ENCODE measurements at regions not wholly inside any gene's neighbourhood (a gene's known extent, or its start where the extent isn't known, plus 50 kb on each side); places are given as distances from the start of the nearest gene placed in this dataset.

GRCh38 chr3:180188512-180189309, 152.0 kb upstream of the PEX5L start:
- TF ChIP-seq CTCF (IDR thresholded peaks at IDR 0.05) (no peak), POLR2AphosphoS5 (IDR thresholded peaks at IDR 0.05) (no peak)
